ENCODE measurements at regions not wholly inside any gene's neighbourhood (a gene's known extent, or its start where the extent isn't known, plus 50 kb on each side); places are given as distances from the start of the nearest gene placed in this dataset.

GRCh38 chr5:6806668-6807067 lies 93.4 kb downstream of the TENT4A start:
- Histone ChIP-seq H2AFZ (ENCODE audit: low read depth, low read length) (no peak overlapping the region), H3K4me3 (ENCODE audit: low read length) (no peak overlapping the region), H3K4me1 (ENCODE audit: insufficient read depth, low read length) (no peaks in the 10 kb centered on the region), H3K36me3 (ENCODE audit: insufficient read depth, low read length) (no peaks in the 10 kb centered on the region), H3K9me3 (ENCODE audit: low read length) (no peaks in the 10 kb centered on the region), H3K27me3 (ENCODE audit: insufficient read depth, low read length) (peaks cover 2% of the 10 kb centered on the region)

GRCh38 chr5:6808462-6808861 lies 95.2 kb downstream of the TENT4A start:
- no peak overlapping the region for H2AFZ ChIP-seq (ENCODE audit: low read depth, low read length)
- H3K9me3 ChIP-seq (ENCODE audit: low read length): no peaks in the 10 kb centered on the region
- no peak overlapping the region for H3K4me3 ChIP-seq (ENCODE audit: low read length)
- H3K27me3 ChIP-seq (ENCODE audit: insufficient read depth, low read length): peaks cover 2% of the 10 kb centered on the region
- no peaks in the 10 kb centered on the region for H3K4me1 ChIP-seq (ENCODE audit: insufficient read depth, low read length)
- no peaks in the 10 kb centered on the region for H3K36me3 ChIP-seq (ENCODE audit: insufficient read depth, low read length)

- Histone ChIP-seq H3K27me3 (ENCODE audit: insufficient read depth, low read length) (no peaks in the 10 kb centered on the region), H3K4me3 (ENCODE audit: low read length) (no peak overlapping the region), H3K4me1 (ENCODE audit: insufficient read depth, low read length) (no peaks in the 10 kb centered on the region), H3K9me3 (ENCODE audit: low read length) (no peaks in the 10 kb centered on the region), H2AFZ (ENCODE audit: low read depth, low read length) (no peak overlapping the region), H3K36me3 (ENCODE audit: insufficient read depth, low read length) (no peaks in the 10 kb centered on the region)
Measured at GRCh38 chr5:6810641-6811405, 97.6 kb downstream of the TENT4A start.

GRCh38 chr5:6812091-6812490 lies 98.9 kb downstream of the TENT4A start:
- H3K36me3 ChIP-seq (ENCODE audit: insufficient read depth, low read length): no peaks in the 10 kb centered on the region
- no peaks in the 10 kb centered on the region for H3K9me3 ChIP-seq (ENCODE audit: low read length)
- H2AFZ ChIP-seq (ENCODE audit: low read depth, low read length): no peak overlapping the region
- H3K4me1 ChIP-seq (ENCODE audit: insufficient read depth, low read length): no peaks in the 10 kb centered on the region
- no peaks in the 10 kb centered on the region for H3K27me3 ChIP-seq (ENCODE audit: insufficient read depth, low read length)
- H3K4me3 ChIP-seq (ENCODE audit: low read length): no peak overlapping the region

- Histone ChIP-seq H2AFZ (ENCODE audit: low read depth, low read length) (no peak overlapping the region), H3K9me3 (ENCODE audit: low read length) (no peaks in the 10 kb centered on the region), H3K4me3 (ENCODE audit: low read length) (no peak overlapping the region), H3K4me1 (ENCODE audit: insufficient read depth, low read length) (no peaks in the 10 kb centered on the region), H3K36me3 (ENCODE audit: insufficient read depth, low read length) (no peaks in the 10 kb centered on the region), H3K27me3 (ENCODE audit: insufficient read depth, low read length) (no peaks in the 10 kb centered on the region)
Measured at GRCh38 chr5:6812800-6813731, 99.8 kb downstream of the TENT4A start.

GRCh38 chr5:6814816-6815215 lies 101.6 kb downstream of the TENT4A start:
- H3K4me3 ChIP-seq (ENCODE audit: low read length): no peak overlapping the region
- no peaks in the 10 kb centered on the region for H3K4me1 ChIP-seq (ENCODE audit: insufficient read depth, low read length)
- no peak overlapping the region for H2AFZ ChIP-seq (ENCODE audit: low read depth, low read length)
- H3K36me3 ChIP-seq (ENCODE audit: insufficient read depth, low read length): no peaks in the 10 kb centered on the region
- H3K9me3 ChIP-seq (ENCODE audit: low read length): no peaks in the 10 kb centered on the region
- no peaks in the 10 kb centered on the region for H3K27me3 ChIP-seq (ENCODE audit: insufficient read depth, low read length)

- no peaks in the 10 kb centered on the region for H3K36me3 ChIP-seq (ENCODE audit: insufficient read depth, low read length)
Measured at GRCh38 chr5:6818594-6819511, 105.6 kb downstream of the TENT4A start.

GRCh38 chr5:6819521-6819920 lies 106.3 kb downstream of the TENT4A start:
- H3K36me3 ChIP-seq (ENCODE audit: insufficient read depth, low read length): no peaks in the 10 kb centered on the region
- H3K9me3 ChIP-seq (ENCODE audit: low read length): no peaks in the 10 kb centered on the region
- no peaks in the 10 kb centered on the region for H3K4me1 ChIP-seq (ENCODE audit: insufficient read depth, low read length)
- peak overlapping the region; percentile 9 for H2AFZ ChIP-seq (ENCODE audit: low read depth, low read length)
- H3K4me3 ChIP-seq (ENCODE audit: low read length): no peak overlapping the region
- H3K27me3 ChIP-seq (ENCODE audit: insufficient read depth, low read length): no peaks in the 10 kb centered on the region

More at GRCh38 chr5:6818594-6819511, 105.6 kb downstream of the TENT4A start:
- H3K4me3 ChIP-seq (ENCODE audit: low read length): no peak overlapping the region
- no peaks in the 10 kb centered on the region for H3K9me3 ChIP-seq (ENCODE audit: low read length)
- peak overlapping the region; percentile 9 for H2AFZ ChIP-seq (ENCODE audit: low read depth, low read length)
- H3K27me3 ChIP-seq (ENCODE audit: insufficient read depth, low read length): no peaks in the 10 kb centered on the region
- no peaks in the 10 kb centered on the region for H3K4me1 ChIP-seq (ENCODE audit: insufficient read depth, low read length)

GRCh38 chr5:6820851-6821479 lies 107.7 kb downstream of the TENT4A start:
- no peak overlapping the region for H3K4me3 ChIP-seq (ENCODE audit: low read length)
- no peaks in the 10 kb centered on the region for H3K9me3 ChIP-seq (ENCODE audit: low read length)
- peaks cover 6% of the 10 kb centered on the region for H3K4me1 ChIP-seq (ENCODE audit: insufficient read depth, low read length)
- H3K36me3 ChIP-seq (ENCODE audit: insufficient read depth, low read length): no peaks in the 10 kb centered on the region
- no peaks in the 10 kb centered on the region for H3K27me3 ChIP-seq (ENCODE audit: insufficient read depth, low read length)
- H2AFZ ChIP-seq (ENCODE audit: low read depth, low read length): no peak overlapping the region

DNA sequence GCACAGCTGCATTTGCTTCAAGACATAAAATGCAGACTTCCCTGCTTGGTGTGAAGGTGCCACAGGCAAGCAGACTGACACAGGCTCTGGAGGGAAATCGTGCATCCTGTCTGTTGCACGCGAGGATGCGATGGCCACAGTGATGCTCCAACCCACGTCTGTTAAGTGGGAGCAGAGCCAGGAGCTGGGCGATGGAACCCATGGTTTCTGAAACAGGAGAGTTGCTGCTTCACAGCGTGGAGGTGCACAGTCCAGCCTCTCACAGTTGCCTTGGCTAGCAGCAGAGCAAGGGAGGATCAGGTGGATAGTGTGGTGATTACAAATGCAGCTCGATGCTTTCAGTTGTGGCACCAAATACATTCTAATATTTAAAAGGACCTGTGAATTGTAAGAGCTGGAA lies 108.8 kb downstream of the TENT4A start:
- Histone ChIP-seq H3K36me3 (ENCODE audit: insufficient read depth, low read length) (no peaks in the 10 kb centered on the region), H2AFZ (ENCODE audit: low read depth, low read length) (no peak overlapping the region), H3K4me3 (ENCODE audit: low read length) (no peak overlapping the region), H3K4me1 (ENCODE audit: insufficient read depth, low read length) (peaks cover 17% of the 10 kb centered on the region), H3K27me3 (ENCODE audit: insufficient read depth, low read length) (no peaks in the 10 kb centered on the region), H3K9me3 (ENCODE audit: low read length) (no peaks in the 10 kb centered on the region)

DNA sequence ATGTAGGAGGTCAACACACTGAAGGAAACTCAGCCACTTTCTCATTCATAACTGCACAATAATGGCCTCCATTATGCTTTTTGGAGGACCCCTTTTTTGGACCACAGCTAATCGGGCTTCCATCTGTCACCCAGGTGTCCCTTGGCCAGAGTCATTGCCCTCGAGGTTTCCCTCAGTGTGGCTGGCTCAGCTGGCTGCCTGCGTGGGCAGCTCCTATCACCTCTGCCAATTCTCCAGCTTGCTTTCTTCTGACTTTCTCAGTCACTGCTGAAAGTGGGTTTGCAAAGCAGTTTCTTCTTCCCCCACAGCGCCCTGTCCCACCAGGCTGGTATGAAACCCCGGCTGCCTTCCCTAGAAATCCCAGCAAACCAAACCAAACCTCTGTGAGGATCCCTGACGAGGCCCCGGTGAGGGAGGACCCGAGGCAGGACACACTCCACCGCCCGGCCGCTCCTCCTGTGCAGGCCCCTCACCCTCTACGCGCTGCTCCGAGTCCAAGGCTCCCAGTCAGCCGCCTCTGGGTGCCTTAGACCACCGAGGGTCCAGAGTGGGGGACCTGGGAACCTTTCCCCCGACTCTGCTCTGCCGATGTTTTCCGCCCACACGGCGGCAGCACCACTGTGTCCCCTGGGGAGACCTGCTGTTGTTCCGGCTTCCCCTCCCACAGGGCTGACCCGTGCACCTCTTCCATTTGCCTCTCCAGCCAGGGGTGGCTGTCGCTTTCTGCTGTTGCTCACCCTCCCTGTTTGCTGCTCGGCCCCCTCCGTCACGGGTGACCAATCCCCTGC lies 109.5 kb downstream of the TENT4A start:
- Histone ChIP-seq H3K4me1 (ENCODE audit: insufficient read depth, low read length) (peaks cover 18% of the 10 kb centered on the region), H3K36me3 (ENCODE audit: insufficient read depth, low read length) (no peaks in the 10 kb centered on the region), H3K9me3 (ENCODE audit: low read length) (no peaks in the 10 kb centered on the region), H3K27me3 (ENCODE audit: insufficient read depth, low read length) (no peaks in the 10 kb centered on the region), H3K4me3 (ENCODE audit: low read length) (no peak overlapping the region), H2AFZ (ENCODE audit: low read depth, low read length) (no peak overlapping the region)

DNA sequence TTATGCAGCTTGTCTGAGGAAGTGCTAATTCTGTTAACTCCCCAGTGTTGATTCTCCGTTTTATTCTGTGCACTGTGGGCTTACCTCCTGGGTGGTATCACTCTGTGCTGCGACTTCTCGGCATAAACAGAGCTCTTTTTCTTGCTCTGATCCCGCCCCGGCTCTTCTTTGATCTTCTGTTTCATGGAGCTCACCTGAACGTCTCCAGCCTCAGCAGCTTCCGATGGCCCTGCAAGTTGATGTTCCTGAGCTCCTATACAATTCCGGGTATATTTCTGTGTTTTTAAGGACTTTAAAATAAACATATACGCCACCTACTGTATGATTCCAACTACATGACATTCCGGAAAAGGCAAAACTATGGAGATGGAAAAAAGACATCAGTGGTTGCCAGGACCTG lies 110.8 kb downstream of the TENT4A start:
- Histone ChIP-seq H3K9me3 (ENCODE audit: low read length) (no peaks in the 10 kb centered on the region), H2AFZ (ENCODE audit: low read depth, low read length) (no peak overlapping the region), H3K4me3 (ENCODE audit: low read length) (no peak overlapping the region)

More for the DNA sequence above, 110.8 kb downstream of the TENT4A start:
- Histone ChIP-seq H3K36me3 (ENCODE audit: insufficient read depth, low read length) (no peaks in the 10 kb centered on the region), H3K27me3 (ENCODE audit: insufficient read depth, low read length) (no peaks in the 10 kb centered on the region), H3K4me1 (ENCODE audit: insufficient read depth, low read length) (peaks cover 20% of the 10 kb centered on the region)
